ENCODE measurements at regions not wholly inside any gene's neighbourhood (a gene's known extent, or its start where the extent isn't known, plus 50 kb on each side); places are given as distances from the start of the nearest gene placed in this dataset.

DNA sequence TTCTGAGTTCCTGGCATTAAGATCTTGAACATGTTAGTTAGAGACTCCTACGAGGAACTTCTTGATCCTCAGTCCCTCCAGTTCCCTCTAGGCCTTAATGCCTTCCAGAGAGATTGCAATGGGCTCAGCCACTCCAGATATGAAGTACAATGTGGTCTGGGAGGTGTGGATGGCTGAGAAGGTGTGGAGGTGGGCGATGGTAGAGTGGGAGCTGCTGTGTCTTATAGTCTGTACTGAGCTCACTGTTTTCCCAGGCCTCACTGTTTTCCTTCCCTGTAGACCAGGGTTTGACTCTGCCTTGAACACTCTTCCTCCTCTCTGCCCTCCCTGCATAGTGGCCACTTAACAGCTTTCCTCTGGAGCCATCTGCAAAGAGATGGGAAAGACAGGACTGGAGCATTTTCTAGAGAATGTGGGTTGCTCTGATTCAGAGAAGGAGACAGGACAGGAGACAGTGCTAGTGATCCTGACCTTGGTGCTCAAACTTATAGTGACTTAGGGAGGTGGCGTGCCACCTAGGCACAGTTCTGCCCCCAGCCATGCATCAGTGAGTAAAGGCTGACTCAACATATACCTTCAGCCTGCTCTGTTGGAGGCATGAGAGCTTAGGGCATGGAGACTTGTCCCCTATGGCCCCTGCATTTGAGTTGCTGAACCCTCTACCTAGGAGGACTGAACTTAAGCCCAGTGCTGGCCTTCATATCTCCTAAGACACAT, 129.7 kb downstream of the TDRD15 start:
- TF ChIP-seq ZNF132 (tag by site-specific recombination; IDR thresholded peaks at IDR 0.05; ENCODE audit: borderline replicate concordance) (no peak), ZBTB17 (tag by site-specific recombination; IDR thresholded peaks at IDR 0.05) (no peak), ZNF114 (tag by site-specific recombination; IDR thresholded peaks at IDR 0.05) (no peak), YY1 (tag by site-specific recombination; IDR thresholded peaks at IDR 0.05) (no peak), ZFP37 (tag by site-specific recombination; IDR thresholded peaks at IDR 0.05) (no peak), ZNF133 (tag by site-specific recombination; IDR thresholded peaks at IDR 0.05) (no peak), ZSCAN4 (tag by site-specific recombination; IDR thresholded peaks at IDR 0.05) (no peak), IKZF3 (tag by site-specific recombination; IDR thresholded peaks at IDR 0.05) (no peak), ZNF280C (tag by site-specific recombination; IDR thresholded peaks at IDR 0.05) (no peak)
- no peak overlapping the region for H3K4me3 ChIP-seq (ENCODE audit: low read depth, low read length)
- ChIA-PET POLR2A (no interaction called here), CTCF (interaction anchor here (0.6 to 1.6 kb wide), 2 partner anchors 64 to 286 kb away, joined by 5 to 10 read pairs; no protein-coding TSS in a partner anchor)
- no peaks in the 10 kb centered on the region for H3K36me3 ChIP-seq (ENCODE audit: control insufficient read depth in 2 of 2, insufficient read depth in 1 of 2, low read length in 2 of 2)
- H3K4me1 ChIP-seq (ENCODE audit: control insufficient read depth, insufficient read depth, low read length): no peaks in the 10 kb centered on the region
- H3K27ac ChIP-seq (ENCODE audit: extremely low read depth, low read depth, low read length): no peak overlapping the region
- no peaks in the 10 kb centered on the region for H3K9me3 ChIP-seq (ENCODE audit: control insufficient read depth, insufficient read depth, low read depth, low read length)

- no peaks in the 10 kb centered on the region for H3K36me3 ChIP-seq (ENCODE audit: control insufficient read depth in 2 of 2, insufficient read depth in 1 of 2, low read length in 2 of 2)
- TF ChIP-seq SETDB1 (IDR thresholded peaks at IDR 0.05; ENCODE audit: insufficient read length, low read length): no peak
- TF ChIP-seq ZBTB7A (tag by site-specific recombination; IDR thresholded peaks at IDR 0.05; ENCODE audit: low read depth): no peak
- no peak for TF ChIP-seq ZNF791 (tag by site-specific recombination; IDR thresholded peaks at IDR 0.05)
- no peak for TF ChIP-seq ZNF843 (tag by site-specific recombination; IDR thresholded peaks at IDR 0.05)
- TF ChIP-seq ZNF555 (tag by site-specific recombination; conservative IDR thresholded peaks at IDR 0.05): no peak
- no peak for TF ChIP-seq ZNF530 (tag by site-specific recombination; IDR thresholded peaks at IDR 0.05; ENCODE audit: low read depth)
- no peak for TF ChIP-seq ZNF654 (tag by site-specific recombination; IDR thresholded peaks at IDR 0.05; ENCODE audit: low read depth)
- no peak overlapping the region for H3K27ac ChIP-seq (ENCODE audit: extremely low read depth, low read depth, low read length)
- no peaks in the 10 kb centered on the region for H3K9me3 ChIP-seq (ENCODE audit: control insufficient read depth, insufficient read depth, low read depth, low read length)
- ChIA-PET POLR2A (no interaction called here), CTCF (interaction anchor here (1.6 kb wide), 1 partner anchor 63 kb away, joined by 10 read pairs; no protein-coding TSS in a partner anchor)
- H3K4me3 ChIP-seq (ENCODE audit: low read depth, low read length): no peak overlapping the region
- H3K4me1 ChIP-seq (ENCODE audit: control insufficient read depth, insufficient read depth, low read length): no peaks in the 10 kb centered on the region
These were observed 130.6 kb downstream of the TDRD15 start for GRCh38 chr2:21254170-21254965.

GRCh38 chr2:21256006-21256405, 132.2 kb downstream of the TDRD15 start:
- no peaks in the 10 kb centered on the region for H3K36me3 ChIP-seq (ENCODE audit: control insufficient read depth in 2 of 2, insufficient read depth in 1 of 2, low read length in 2 of 2)
- H3K27ac ChIP-seq (ENCODE audit: extremely low read depth, low read depth, low read length): no peak overlapping the region
- H3K9me3 ChIP-seq (ENCODE audit: control insufficient read depth, insufficient read depth, low read depth, low read length): no peaks in the 10 kb centered on the region
- POLR2A ChIA-PET: no interaction called here
- no peak overlapping the region for H3K4me3 ChIP-seq (ENCODE audit: low read depth, low read length)
- CTCF ChIA-PET: interaction anchor here (0.6 kb wide), 1 partner anchor 798 kb away, joined by 3 read pairs; no protein-coding TSS in a partner anchor
- no peaks in the 10 kb centered on the region for H3K4me1 ChIP-seq (ENCODE audit: control insufficient read depth, insufficient read depth, low read length)
- TF ChIP-seq ZNF175 (tag by site-specific recombination; IDR thresholded peaks at IDR 0.05): no peak
- no peak for TF ChIP-seq KLF8 (tag by site-specific recombination; IDR thresholded peaks at IDR 0.05)
- no peak for TF ChIP-seq ZNF132 (tag by site-specific recombination; IDR thresholded peaks at IDR 0.05; ENCODE audit: borderline replicate concordance)
- TF ChIP-seq ZNF423 (tag by site-specific recombination; IDR thresholded peaks at IDR 0.05): no peak
- no peak for TF ChIP-seq ZNF629 (tag by site-specific recombination; IDR thresholded peaks at IDR 0.05)
- no peak for TF ChIP-seq FEZF1 (tag by site-specific recombination; IDR thresholded peaks at IDR 0.05)
- no peak for TF ChIP-seq ZSCAN16 (tag by site-specific recombination; IDR thresholded peaks at IDR 0.05)
- no peak for TF ChIP-seq ZNF26 (tag by site-specific recombination; IDR thresholded peaks at IDR 0.05)
- no peak for TF ChIP-seq SCRT1 (tag by site-specific recombination; IDR thresholded peaks at IDR 0.05; ENCODE audit: borderline replicate concordance)
- TF ChIP-seq ZNF24 (tag by site-specific recombination; IDR thresholded peaks at IDR 0.05): no peak
- no peak for TF ChIP-seq ZNF585B (tag by site-specific recombination; IDR thresholded peaks at IDR 0.05)
- no peak for TF ChIP-seq ZNF768 (tag by site-specific recombination; IDR thresholded peaks at IDR 0.05)
- TF ChIP-seq ZNF529 (tag by site-specific recombination; IDR thresholded peaks at IDR 0.05; ENCODE audit: insufficient replicate concordance): no peak

Measured in HEK293 (cell line).